OCI-M1 (cell line): ENCODE measurements at regions not wholly inside any gene's neighbourhood (a gene's known extent, or its start where the extent isn't known, plus 50 kb on each side); places are given as distances from the start of the nearest gene placed in this dataset.
"Not testable (repeated sequence)": the region's sequence is repeated elsewhere in the genome, so short reads cannot be mapped to it uniquely, and the experiment has no call there.

Experiments
- DNase-seq: peaks from one replicate; lab custom pipeline; 2025; lab: John Stamatoyannopoulos, UW

- DNase-seq: no peak
Observed at GRCh38 chr5:124022966-124023365, 511.0 kb downstream of the CSNK1G3 start.

- DNase-seq: no peak
Observed at GRCh38 chr5:124021776-124022175, 509.8 kb downstream of the CSNK1G3 start.

- no peak for DNase-seq
Observed at GRCh38 chr5:124021066-124021641, 509.2 kb downstream of the CSNK1G3 start.

- DNase-seq: not testable (repeated sequence)
Observed at GRCh38 chr5:124017321-124017720, 505.3 kb downstream of the CSNK1G3 start.

GRCh38 chr5:124007675-124008398 is 495.9 kb downstream of the CSNK1G3 start:
- DNase-seq: no peak

- no peak for DNase-seq
Observed at GRCh38 chr5:124001036-124001615, 489.1 kb downstream of the CSNK1G3 start.

GRCh38 chr5:124000538-124000937 is 488.6 kb downstream of the CSNK1G3 start:
- no peak for DNase-seq

- DNase-seq: no peak
Observed at GRCh38 chr5:123997462-123998215, 485.7 kb downstream of the CSNK1G3 start.

- DNase-seq: no peak
Observed at GRCh38 chr5:123997064-123997461, 485.1 kb downstream of the CSNK1G3 start.

- no peak for DNase-seq
Observed at GRCh38 chr5:123992641-123993040, 480.7 kb downstream of the CSNK1G3 start.

GRCh38 chr5:123987956-123988355 is 476.0 kb downstream of the CSNK1G3 start:
- DNase-seq: no peak

GRCh38 chr5:123976379-123977033 is 464.5 kb downstream of the CSNK1G3 start:
- no peak for DNase-seq

GRCh38 chr5:123975521-123975920 is 463.5 kb downstream of the CSNK1G3 start:
- not testable (repeated sequence) for DNase-seq

GRCh38 chr5:123966781-123967180 is 454.8 kb downstream of the CSNK1G3 start:
- DNase-seq: no peak

GRCh38 chr5:123965626-123966025 is 453.6 kb downstream of the CSNK1G3 start:
- no peak for DNase-seq

GRCh38 chr5:123964884-123965283 is 452.9 kb downstream of the CSNK1G3 start:
- DNase-seq: no peak

- no peak for DNase-seq
Observed at GRCh38 chr5:123960526-123960925, 448.5 kb downstream of the CSNK1G3 start.

GRCh38 chr5:123951582-123951977 is 439.6 kb downstream of the CSNK1G3 start:
- DNase-seq: no peak

GRCh38 chr5:123950701-123951581 is 439.0 kb downstream of the CSNK1G3 start:
- no peak for DNase-seq

- no peak for DNase-seq
Observed at GRCh38 chr5:123949807-123950340, 437.9 kb downstream of the CSNK1G3 start.
